H1 (cell line): ENCODE measurements at regions not wholly inside any gene's neighbourhood (a gene's known extent, or its start where the extent isn't known, plus 50 kb on each side); places are given as distances from the start of the nearest gene placed in this dataset.

ENCODE experiments used
- CBX8 ChIP-seq: fragments of 300-800, 300-1000 bp; sonication (generic); IDR thresholded peaks from 2 replicates; pipeline ENCODE4 v1.7.1; 2016; ENCODE audit warnings: low read depth, low read length, borderline replicate concordance
- CHD1 ChIP-seq: IDR thresholded peaks from 2 replicates; pipeline ENCODE4 v1.6.1; 2012; ENCODE audit warnings: low read depth, low read length, improper control_type of control experiment
- CTCF ChIP-seq, 3 experiments: IDR thresholded peaks; 1 replicate in 2 of 3; 2 replicates in 1 of 3; pipeline versions ENCODE4 v1.5.1 to v1.6.1; 2011; ENCODE audit warnings: low read length in 3 of 3, mild to moderate bottlenecking in 3 of 3, inconsistent platforms in 2 of 3, low read depth in 1 of 3, moderate library complexity in 1 of 3; ENCODE audit not compliant: insufficient read depth in 1 of 3; ENCODE audit errors: control extremely low read depth in 1 of 3
- MAFK ChIP-seq: IDR thresholded peaks from 2 replicates; pipeline ENCODE4 v1.6.1; 2012; ENCODE audit warnings: low read depth, mild to moderate bottlenecking, improper control_type of control experiment, low read length
- POLR2A ChIP-seq, 2 experiments: IDR thresholded peaks; 1 replicate in 1 of 2; 2 replicates in 1 of 2; pipeline ENCODE4 v1.6.1; 2011; ENCODE audit warnings: low read depth in 2 of 2, low read length in 2 of 2, mild to moderate bottlenecking in 2 of 2; ENCODE audit errors: control extremely low read depth in 1 of 2
- USF2 ChIP-seq: IDR thresholded peaks from 2 replicates; pipeline ENCODE4 v1.6.1; 2011; ENCODE audit warnings: low read length, improper control_type of control experiment

GRCh38 chr4:42331040-42331439 is 66.2 kb upstream of the SHISA3 start:
- TF ChIP-seq CHD1, result no peak
- no peak for TF ChIP-seq MAFK
- no peak for TF ChIP-seq CTCF (IDR thresholded peaks at IDR 0.05; ENCODE audit: control extremely low read depth in 1 of 3, insufficient read depth in 1 of 3, low read depth in 1 of 3, low read length in 3 of 3)
- TF ChIP-seq CBX8, result no peak
- TF ChIP-seq POLR2A (IDR thresholded peaks at IDR 0.05; ENCODE audit: control extremely low read depth in 1 of 2, low read depth in 2 of 2, low read length in 2 of 2), result no peak
- no peak for TF ChIP-seq USF2
